H1 (cell line): ENCODE measurements at regions not wholly inside any gene's neighbourhood (a gene's known extent, or its start where the extent isn't known, plus 50 kb on each side); places are given as distances from the start of the nearest gene placed in this dataset.

Experiments
- SIX5 ChIP-seq: IDR thresholded peaks from 2 replicates; pipeline ENCODE4 v1.6.1; 2011; ENCODE audit warnings: mild to moderate bottlenecking, low read depth, low read length
- SUZ12 ChIP-seq: fragments of 200-600 bp; sonication (generic); IDR thresholded peaks from 2 replicates; pipeline ENCODE4 v1.6.1; 2012; ENCODE audit warnings: mild to moderate bottlenecking, inconsistent platforms, low read length, moderate library complexity, mixed read lengths
- TBP ChIP-seq: IDR thresholded peaks from 2 replicates; pipeline ENCODE4 v1.6.1; 2011; ENCODE audit warnings: low read depth, low read length, improper control_type of control experiment

GRCh38 chr22:49514641-49515040, 313.0 kb downstream of the BRD1 start (continued):
- TF ChIP-seq TBP (no peak), SIX5 (no peak), SUZ12 (no peak)
